ENCODE measurements at regions not wholly inside any gene's neighbourhood (a gene's known extent, or its start where the extent isn't known, plus 50 kb on each side); places are given as distances from the start of the nearest gene placed in this dataset.

- TF ChIP-seq POLR2A (IDR thresholded peaks at IDR 0.05; ENCODE audit: low read length), result no peak
- no peak for TF ChIP-seq GATA1 (IDR thresholded peaks at IDR 0.05; ENCODE audit: low read depth, low read length)
These were observed 211.4 kb upstream of the ZNF385D start for GRCh38 chr3:21962456-21962855.

All from erythroblast (primary cell).